Transverse colon (tissue), 4 donors: ENCODE measurements at regions not wholly inside any gene's neighbourhood (a gene's known extent, or its start where the extent isn't known, plus 50 kb on each side); places are given as distances from the start of the nearest gene placed in this dataset.

Source experiments
- POLR2A ChIP-seq: fragments of 450-650 bp; IDR thresholded peaks from one replicate; pipeline ENCODE4 v1.6.1; 2016; ENCODE audit warnings: antibody characterized with exemption, mild to moderate bottlenecking, moderate library complexity
- POLR2AphosphoS5 ChIP-seq, 3 donors: sonication (generic); formaldehyde crosslinking; IDR thresholded peaks; one replicate each; pipeline ENCODE4 v1.6.1; 2016; ENCODE audit warnings: antibody characterized with exemption in 3 of 3
- TF ChIP-seq, protein P1 (sequence below), 5 experiments: fragments of 200-600 bp in 3 of 5; fragments of 450-650 bp in 2 of 5; sonication (generic) in 3 of 5; IDR thresholded peaks; 1 replicate in 2 of 5; 2 replicates in 3 of 5; pipeline ENCODE4 v1.5.1; 2016 to 2017; ENCODE audit warnings: antibody characterized with exemption in 5 of 5, inconsistent platforms in 3 of 5, mild to moderate bottlenecking in 2 of 5, moderate library complexity in 1 of 5

DNA sequence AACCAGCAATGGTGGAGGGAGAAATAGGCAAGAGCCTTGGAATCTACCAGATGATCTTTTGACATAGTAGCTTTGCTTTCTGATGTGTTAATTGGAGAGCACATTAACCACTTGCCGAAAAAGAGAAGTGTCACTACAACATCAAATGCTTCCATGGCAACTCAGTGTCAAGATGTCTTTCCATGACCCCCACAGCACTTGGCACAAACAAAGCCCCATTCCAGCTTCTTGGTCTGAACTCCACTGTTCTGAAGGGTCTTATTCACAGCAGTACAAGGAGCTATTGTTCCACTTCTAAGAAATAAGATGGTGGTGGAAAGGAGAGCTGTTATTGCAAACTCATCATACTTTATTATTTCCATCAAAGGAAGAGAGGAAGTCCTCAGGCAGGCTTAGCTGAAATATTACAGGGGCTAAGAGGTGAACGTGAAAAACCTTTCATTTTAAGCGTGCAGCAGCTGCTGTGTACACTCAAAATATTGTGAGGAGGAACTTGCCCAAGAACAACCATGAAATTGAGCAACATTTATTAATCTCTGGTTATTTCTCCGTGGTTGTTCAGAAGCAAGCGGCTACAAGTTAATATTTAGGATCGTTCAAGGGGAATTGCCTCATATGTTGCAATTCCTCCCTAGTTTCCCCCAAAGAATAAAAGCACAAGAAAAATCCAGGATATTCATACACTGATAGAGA lies 354.8 kb upstream of the CELF2 start:
- TF ChIP-seq, protein P1, sequence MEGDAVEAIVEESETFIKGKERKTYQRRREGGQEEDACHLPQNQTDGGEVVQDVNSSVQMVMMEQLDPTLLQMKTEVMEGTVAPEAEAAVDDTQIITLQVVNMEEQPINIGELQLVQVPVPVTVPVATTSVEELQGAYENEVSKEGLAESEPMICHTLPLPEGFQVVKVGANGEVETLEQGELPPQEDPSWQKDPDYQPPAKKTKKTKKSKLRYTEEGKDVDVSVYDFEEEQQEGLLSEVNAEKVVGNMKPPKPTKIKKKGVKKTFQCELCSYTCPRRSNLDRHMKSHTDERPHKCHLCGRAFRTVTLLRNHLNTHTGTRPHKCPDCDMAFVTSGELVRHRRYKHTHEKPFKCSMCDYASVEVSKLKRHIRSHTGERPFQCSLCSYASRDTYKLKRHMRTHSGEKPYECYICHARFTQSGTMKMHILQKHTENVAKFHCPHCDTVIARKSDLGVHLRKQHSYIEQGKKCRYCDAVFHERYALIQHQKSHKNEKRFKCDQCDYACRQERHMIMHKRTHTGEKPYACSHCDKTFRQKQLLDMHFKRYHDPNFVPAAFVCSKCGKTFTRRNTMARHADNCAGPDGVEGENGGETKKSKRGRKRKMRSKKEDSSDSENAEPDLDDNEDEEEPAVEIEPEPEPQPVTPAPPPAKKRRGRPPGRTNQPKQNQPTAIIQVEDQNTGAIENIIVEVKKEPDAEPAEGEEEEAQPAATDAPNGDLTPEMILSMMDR (IDR thresholded peaks at IDR 0.05) = no peak
- TF ChIP-seq POLR2A = no peak
- TF ChIP-seq POLR2AphosphoS5 (IDR thresholded peaks at IDR 0.05) = no peak
